IMR-90 (cell line): ENCODE measurements at regions not wholly inside any gene's neighbourhood (a gene's known extent, or its start where the extent isn't known, plus 50 kb on each side); places are given as distances from the start of the nearest gene placed in this dataset.

Source experiments
- ATAC-seq: fragments of 200-7000 bp; cut with Tn5 transposase; 2 replicates; pipeline ENCODE4 v1.9.1; 2020; ENCODE audit warnings: low read depth, mild to moderate bottlenecking, moderate library complexity
- BruUV-seq: library from RNA; stranded (reverse); fragments of 400-500 nt; replicated peaks from 2 replicates; lab custom pipeline; 2021; lab: Mats Ljungman, UMichigan
- CTCF ChIA-PET: fragments of 300-600 bp; formaldehyde crosslinking; extraction: SDS; loops from one replicate; lab custom pipeline; 2021; ENCODE audit warnings: antibody characterized with exemption; lab: Yijun Ruan, JAX
- POLR2A ChIA-PET: fragments of 300-600 bp; sonication (Branson Sonifier 250); formaldehyde crosslinking; loops from one replicate; lab custom pipeline; 2022; ENCODE audit warnings: antibody characterized with exemption; ENCODE audit not compliant: unreplicated experiment; lab: Charles Lee
- DNase-seq: peaks from one replicate; pipeline ENCODE4 v3.0.0; 2013
- H2AFZ ChIP-seq: replicated peaks from 2 replicates; pipeline ENCODE3; 2013; ENCODE audit warnings: low read length, mild to moderate bottlenecking; ENCODE audit not compliant: poor library complexity
- H2AK5ac ChIP-seq: 2 replicates; pipeline ENCODE4 v1.6.1; 2013; ENCODE audit warnings: low read depth, low read length, inconsistent platforms
- H2AK9ac ChIP-seq: replicated peaks from 2 replicates; pipeline ENCODE3; 2013; ENCODE audit warnings: mild to moderate bottlenecking, low read depth, low read length, moderate library complexity; ENCODE audit not compliant: poor library complexity
- H2BK120ac ChIP-seq: 2 replicates; pipeline ENCODE4 v1.6.1; 2013; ENCODE audit warnings: low read depth, low read length, inconsistent platforms
- H2BK15ac ChIP-seq: 3 replicates; pipeline ENCODE4 v1.6.1; 2013; ENCODE audit warnings: low read depth, low read length, inconsistent platforms
- H2BK20ac ChIP-seq: 2 replicates; pipeline ENCODE4 v1.6.1; 2013; ENCODE audit warnings: low read depth, mild to moderate bottlenecking, inconsistent platforms, low read length, moderate library complexity
- H2BK5ac ChIP-seq: 2 replicates; pipeline ENCODE4 v1.6.1; 2013; ENCODE audit warnings: mild to moderate bottlenecking, low read depth, low read length, inconsistent platforms; ENCODE audit not compliant: poor library complexity, severe bottlenecking
- H3K14ac ChIP-seq: replicated peaks from 2 replicates; pipeline ENCODE4 v1.6.1; 2013; ENCODE audit warnings: low read depth, low read length, inconsistent platforms
- H3K18ac ChIP-seq: 2 replicates; pipeline ENCODE4 v1.6.1; 2013; ENCODE audit warnings: low read depth, low read length, control low read depth
- H3K23ac ChIP-seq: 2 replicates; pipeline ENCODE4 v1.6.1; 2013; ENCODE audit warnings: low read depth, low read length, inconsistent platforms
- H3K27ac ChIP-seq: 2 replicates; pipeline ENCODE4 v1.5.1; 2013; ENCODE audit warnings: mild to moderate bottlenecking, control low read depth, low read length; ENCODE audit not compliant: insufficient read depth
- H3K27me3 ChIP-seq: 2 replicates; pipeline ENCODE4 v1.6.1; 2013; ENCODE audit warnings: low read length; ENCODE audit not compliant: control insufficient read depth, insufficient read depth
- H3K36me3 ChIP-seq: 2 replicates; pipeline ENCODE4 v1.6.1; 2013; ENCODE audit warnings: low read length, mixed read lengths; ENCODE audit not compliant: control insufficient read depth, insufficient read depth
- H3K4ac ChIP-seq: 2 replicates; pipeline ENCODE4 v1.6.1; 2013; ENCODE audit warnings: low read depth, low read length, inconsistent platforms
- H3K4me1 ChIP-seq: 2 replicates; pipeline ENCODE4 v1.6.1; 2013; ENCODE audit warnings: low read length, mixed read lengths; ENCODE audit not compliant: control insufficient read depth, insufficient read depth
- H3K4me2 ChIP-seq: 2 replicates; pipeline ENCODE4 v1.6.1; 2013; ENCODE audit warnings: low read depth, mild to moderate bottlenecking, control low read depth, low read length, moderate library complexity
- H3K4me3 ChIP-seq: 2 replicates; pipeline ENCODE4 v1.5.1; 2013; ENCODE audit warnings: low read depth, mild to moderate bottlenecking, control low read depth, low read length, moderate library complexity; ENCODE audit not compliant: insufficient read depth
- H3K56ac ChIP-seq: 2 replicates; pipeline ENCODE4 v1.6.1; 2013; ENCODE audit warnings: low read length, inconsistent platforms; ENCODE audit not compliant: insufficient read depth; ENCODE audit errors: extremely low read depth
- H3K79me1 ChIP-seq, 2 experiments: 2 replicates each; pipeline ENCODE4 v1.6.1; 2013; ENCODE audit warnings: low read length in 2 of 2, inconsistent platforms in 1 of 2, low read depth in 1 of 2
- H3K9ac ChIP-seq: 2 replicates; pipeline ENCODE4 v1.6.1; 2013; ENCODE audit warnings: low read depth, low read length, control low read depth
- H3K9me1 ChIP-seq: 2 replicates; pipeline ENCODE4 v1.6.1; 2013; ENCODE audit warnings: low read length, inconsistent platforms; ENCODE audit not compliant: insufficient read depth
- H3K9me3 ChIP-seq: 2 replicates; pipeline ENCODE4 v1.6.1; 2013; ENCODE audit warnings: low read length; ENCODE audit not compliant: control insufficient read depth, insufficient read depth
- H4K20me1 ChIP-seq: 2 replicates; pipeline ENCODE4 v1.6.1; 2013; ENCODE audit warnings: low read length, inconsistent platforms; ENCODE audit not compliant: insufficient read depth
- H4K5ac ChIP-seq: 2 replicates; pipeline ENCODE4 v1.6.1; 2013; ENCODE audit warnings: mild to moderate bottlenecking, low read depth, low read length, control low read depth
- H4K8ac ChIP-seq, 2 experiments: 2 replicates each; pipeline ENCODE4 v1.6.1; 2013; ENCODE audit warnings: low read depth in 2 of 2, low read length in 2 of 2, control low read depth in 1 of 2, inconsistent platforms in 1 of 2
- H4K91ac ChIP-seq: 2 replicates; pipeline ENCODE4 v1.6.1; 2013; ENCODE audit warnings: low read depth, low read length, inconsistent platforms; ENCODE audit not compliant: insufficient read depth
- BHLHE40 ChIP-seq: fragments of 150-350 bp; IDR thresholded peaks from 2 replicates; pipeline ENCODE4 v1.6.1; 2016; ENCODE audit warnings: mild to moderate bottlenecking, low read depth, low read length
- CEBPB ChIP-seq: IDR thresholded peaks from 2 replicates; pipeline ENCODE4 v1.6.1; 2012; ENCODE audit warnings: low read depth, low read length, improper control_type of control experiment
- CHD1 ChIP-seq: IDR thresholded peaks from 2 replicates; pipeline ENCODE4 v1.6.1; 2012; ENCODE audit warnings: low read depth, low read length, improper control_type of control experiment
- FOS ChIP-seq: fragments of 150-350 bp; IDR thresholded peaks from 2 replicates; pipeline ENCODE4 v1.6.1; 2016; ENCODE audit warnings: low read depth, low read length
- MAFK ChIP-seq: IDR thresholded peaks from 2 replicates; pipeline ENCODE4 v1.6.1; 2012; ENCODE audit warnings: low read depth, low read length, improper control_type of control experiment
- MAZ ChIP-seq: IDR thresholded peaks from 2 replicates; pipeline ENCODE4 v1.6.1; 2012; ENCODE audit warnings: low read depth, mild to moderate bottlenecking, low read length, improper control_type of control experiment, moderate library complexity, borderline replicate concordance
- MXI1 ChIP-seq: IDR thresholded peaks from 2 replicates; pipeline ENCODE4 v1.6.1; 2012; ENCODE audit warnings: low read depth, mild to moderate bottlenecking, low read length, moderate library complexity, borderline replicate concordance
- NFE2L2 ChIP-seq: fragments of 150-350 bp; IDR thresholded peaks from 2 replicates; pipeline ENCODE4 v1.6.1; 2016; ENCODE audit warnings: low read depth, mild to moderate bottlenecking, low read length
- POLR2A ChIP-seq: IDR thresholded peaks from 2 replicates; pipeline ENCODE4 v1.6.1; 2012; ENCODE audit warnings: mild to moderate bottlenecking, low read depth, low read length
- RAD21 ChIP-seq: IDR thresholded peaks from 2 replicates; pipeline ENCODE4 v1.6.1; 2012; ENCODE audit warnings: low read length, improper control_type of control experiment
- RCOR1 ChIP-seq: IDR thresholded peaks from 2 replicates; pipeline ENCODE4 v1.6.1; 2012; ENCODE audit warnings: mild to moderate bottlenecking, low read length, improper control_type of control experiment; ENCODE audit not compliant: insufficient replicate concordance
- RFX5 ChIP-seq: IDR thresholded peaks from 2 replicates; pipeline ENCODE4 v1.8.0; 2012; ENCODE audit warnings: low read depth, mild to moderate bottlenecking, low read length, moderate library complexity
- SMC3 ChIP-seq: fragments of 150-350 bp; IDR thresholded peaks from 2 replicates; pipeline ENCODE4 v1.6.1; 2016; ENCODE audit warnings: low read depth, mild to moderate bottlenecking, antibody characterized with exemption, low read length, moderate library complexity
- WGBS, 2 experiments: methylation state at CpG; one replicate each; pipeline versions ENCODE4 v1.1.5 to v1.1.7; 2013; ENCODE audit warnings: missing lambda C conversion rate in 2 of 2; ENCODE audit not compliant: insufficient read length in 1 of 2; ENCODE audit errors: extremely low coverage in 2 of 2; 5-methylcytosine and 5-hydroxymethylcytosine counted together
- dilution Hi-C: fragments of 300-500 bp; cut with HindIII; formaldehyde crosslinking; loops from one replicate; pipeline ENCODE4 v1.14.3; 2018; ENCODE audit warnings: low sequenced_read_pairs; ENCODE audit not compliant: unreplicated experiment
- in situ Hi-C: fragments of 300-500 bp; cut with MboI; formaldehyde crosslinking; loops from 3 replicates; pipeline ENCODE4 v1.14.3; 2019; ENCODE audit warnings: low sequenced_read_pairs, inconsistent platforms, mixed read lengths
- intact Hi-C: fragments of 100-400 bp; cut with micrococcal nuclease; formaldehyde crosslinking; loops from 2 replicates; pipeline ENCODE4 v1.10.0; 2022
- TF ChIP-seq, protein P1 (sequence below): conservative IDR thresholded peaks from 2 replicates; pipeline ENCODE4 v1.5.1; 2012; ENCODE audit warnings: mild to moderate bottlenecking, low read depth, low read length, improper control_type of control experiment
- TF ChIP-seq, protein P2 (sequence below): fragments of 150-350 bp; IDR thresholded peaks from 2 replicates; pipeline ENCODE4 v1.6.1; 2016; ENCODE audit warnings: low read depth, mild to moderate bottlenecking, low read length, moderate library complexity, borderline replicate concordance
- TF ChIP-seq, protein P3 (sequence below): fragments of 150-350 bp; IDR thresholded peaks from 2 replicates; pipeline ENCODE4 v1.6.1; 2017; ENCODE audit warnings: mild to moderate bottlenecking, antibody characterized with exemption, low read length, low read depth

DNA sequence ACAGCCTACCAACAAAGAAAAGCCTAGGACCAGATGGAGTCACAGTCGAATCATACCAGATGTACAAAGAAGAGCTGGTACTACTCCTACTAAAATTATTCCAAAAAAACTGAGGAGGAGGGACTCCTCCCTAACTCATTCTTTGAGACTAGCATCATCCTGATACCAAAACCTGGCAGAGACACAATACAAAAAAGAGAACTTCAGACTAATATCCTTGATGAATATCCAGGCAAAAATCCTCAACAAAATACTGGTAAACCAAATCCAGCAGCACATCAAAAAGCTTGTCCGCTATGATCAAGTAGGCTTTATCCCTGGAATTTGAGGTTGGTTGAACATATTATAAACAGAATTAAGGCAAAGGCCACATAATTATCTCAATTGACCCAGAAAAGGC is 900.4 kb upstream of the ARRDC3 start:
- Histone ChIP-seq H3K4me3 (no peak overlapping the region), H2BK5ac (no peak overlapping the region), H3K27ac (no peak overlapping the region), H3K27me3 (no peaks in the 10 kb centered on the region), H4K8ac (no peak overlapping the region), H3K36me3 (no peaks in the 10 kb centered on the region), H3K4ac (no peak overlapping the region), H2BK120ac (no peak overlapping the region), H3K56ac (no peak overlapping the region), H2AK9ac (no peak overlapping the region), H2BK20ac (no peak overlapping the region), H3K9me3 (no peaks in the 10 kb centered on the region), H3K18ac (no peak overlapping the region), H4K5ac (no peak overlapping the region), H4K91ac (no peak overlapping the region), H4K20me1 (no peaks in the 10 kb centered on the region), H3K9me1 (no peaks in the 10 kb centered on the region), H2AFZ (no peak overlapping the region), H2AK5ac (no peak overlapping the region), H3K4me2 (no peak overlapping the region), H3K14ac (no peak overlapping the region), H3K23ac (no peak overlapping the region), H3K4me1 (no peaks in the 10 kb centered on the region), H2BK15ac (no peak overlapping the region), H3K9ac (no peak overlapping the region), H3K79me1 (no peaks in the 10 kb centered on the region)
- POLR2A ChIA-PET, result no interaction called here
- dilution Hi-C loops (no loop called here), in situ Hi-C loops (no loop called here), intact Hi-C loops (no loop called here)
- no peak for DNase-seq
- TF ChIP-seq, protein P1, sequence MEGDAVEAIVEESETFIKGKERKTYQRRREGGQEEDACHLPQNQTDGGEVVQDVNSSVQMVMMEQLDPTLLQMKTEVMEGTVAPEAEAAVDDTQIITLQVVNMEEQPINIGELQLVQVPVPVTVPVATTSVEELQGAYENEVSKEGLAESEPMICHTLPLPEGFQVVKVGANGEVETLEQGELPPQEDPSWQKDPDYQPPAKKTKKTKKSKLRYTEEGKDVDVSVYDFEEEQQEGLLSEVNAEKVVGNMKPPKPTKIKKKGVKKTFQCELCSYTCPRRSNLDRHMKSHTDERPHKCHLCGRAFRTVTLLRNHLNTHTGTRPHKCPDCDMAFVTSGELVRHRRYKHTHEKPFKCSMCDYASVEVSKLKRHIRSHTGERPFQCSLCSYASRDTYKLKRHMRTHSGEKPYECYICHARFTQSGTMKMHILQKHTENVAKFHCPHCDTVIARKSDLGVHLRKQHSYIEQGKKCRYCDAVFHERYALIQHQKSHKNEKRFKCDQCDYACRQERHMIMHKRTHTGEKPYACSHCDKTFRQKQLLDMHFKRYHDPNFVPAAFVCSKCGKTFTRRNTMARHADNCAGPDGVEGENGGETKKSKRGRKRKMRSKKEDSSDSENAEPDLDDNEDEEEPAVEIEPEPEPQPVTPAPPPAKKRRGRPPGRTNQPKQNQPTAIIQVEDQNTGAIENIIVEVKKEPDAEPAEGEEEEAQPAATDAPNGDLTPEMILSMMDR, result no peak
- TF ChIP-seq RAD21, result no peak
- no peak for TF ChIP-seq MAFK
- no peak for TF ChIP-seq BHLHE40
- no peak for TF ChIP-seq NFE2L2
- TF ChIP-seq MXI1, result no peak
- TF ChIP-seq SMC3, result no peak
- TF ChIP-seq CHD1, result no peak
- no peak for TF ChIP-seq RCOR1
- no peak for TF ChIP-seq RFX5
- TF ChIP-seq POLR2A, result no peak
- TF ChIP-seq, protein P2, sequence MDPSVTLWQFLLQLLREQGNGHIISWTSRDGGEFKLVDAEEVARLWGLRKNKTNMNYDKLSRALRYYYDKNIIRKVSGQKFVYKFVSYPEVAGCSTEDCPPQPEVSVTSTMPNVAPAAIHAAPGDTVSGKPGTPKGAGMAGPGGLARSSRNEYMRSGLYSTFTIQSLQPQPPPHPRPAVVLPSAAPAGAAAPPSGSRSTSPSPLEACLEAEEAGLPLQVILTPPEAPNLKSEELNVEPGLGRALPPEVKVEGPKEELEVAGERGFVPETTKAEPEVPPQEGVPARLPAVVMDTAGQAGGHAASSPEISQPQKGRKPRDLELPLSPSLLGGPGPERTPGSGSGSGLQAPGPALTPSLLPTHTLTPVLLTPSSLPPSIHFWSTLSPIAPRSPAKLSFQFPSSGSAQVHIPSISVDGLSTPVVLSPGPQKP, result no peak
- TF ChIP-seq CEBPB, result no peak
- no peak for TF ChIP-seq MAZ
- TF ChIP-seq, protein P3, sequence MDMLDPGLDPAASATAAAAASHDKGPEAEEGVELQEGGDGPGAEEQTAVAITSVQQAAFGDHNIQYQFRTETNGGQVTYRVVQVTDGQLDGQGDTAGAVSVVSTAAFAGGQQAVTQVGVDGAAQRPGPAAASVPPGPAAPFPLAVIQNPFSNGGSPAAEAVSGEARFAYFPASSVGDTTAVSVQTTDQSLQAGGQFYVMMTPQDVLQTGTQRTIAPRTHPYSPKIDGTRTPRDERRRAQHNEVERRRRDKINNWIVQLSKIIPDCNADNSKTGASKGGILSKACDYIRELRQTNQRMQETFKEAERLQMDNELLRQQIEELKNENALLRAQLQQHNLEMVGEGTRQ, result no peak
- TF ChIP-seq FOS, result no peak
- no TSS peak for BruUV-seq
- CTCF ChIA-PET, result no interaction called here
- ATAC-seq, result no peak
- WGBS, 2 experiments, result no CpG with 5 or more reads among the region's 2 CpGs
